CD4-positive, alpha-beta T cell (primary cell): ENCODE measurements at regions not wholly inside any gene's neighbourhood (a gene's known extent, or its start where the extent isn't known, plus 50 kb on each side); places are given as distances from the start of the nearest gene placed in this dataset.
A peak's percentile ranks its signal among the peaks of the same experiment; 100 is the strongest.

Experiments used
- ATAC-seq: fragments of 200-7000 bp; cut with Tn5 transposase; one replicate; pipeline ENCODE4 v1.10.0; 2022; ENCODE audit warnings: mild to moderate bottlenecking; ENCODE audit not compliant: poor library complexity
- CTCF ChIA-PET: fragments of 350-600 bp; sonication (Branson Sonifier 250); formaldehyde crosslinking; loops from one replicate; lab custom pipeline; 2021; ENCODE audit warnings: antibody characterized with exemption, inconsistent platforms; lab: Charles Lee
- POLR2A ChIA-PET: fragments of 350-600 bp; sonication (Branson Sonifier 250); formaldehyde crosslinking; loops from one replicate; lab custom pipeline; 2021; ENCODE audit warnings: antibody characterized with exemption, inconsistent platforms; lab: Charles Lee
- DNase-seq, 14 experiments: peaks; one replicate each; pipeline ENCODE4 v3.0.0-alpha.2; 2013 to 2020; ENCODE audit warnings: mixed read lengths in 2 of 14
- H3K27ac ChIP-seq, 2 donors: one replicate each; pipeline versions ENCODE4 v1.5.1 to v1.7.0; 2013; ENCODE audit warnings: low read length in 2 of 2, low read depth in 1 of 2, mild to moderate bottlenecking in 1 of 2
- H3K27me3 ChIP-seq, 2 experiments: 1 replicate in 1 of 2; 2 replicates in 1 of 2; pipeline versions ENCODE4 v1.6.1 to v1.7.0; 2013; ENCODE audit warnings: low read length in 2 of 2, control low read depth in 1 of 2, mild to moderate bottlenecking in 1 of 2, moderate library complexity in 1 of 2; ENCODE audit not compliant: insufficient read depth in 2 of 2, control insufficient read depth in 1 of 2
- H3K36me3 ChIP-seq: one replicate; pipeline ENCODE4 v1.6.1; 2013; ENCODE audit warnings: low read length, control low read depth; ENCODE audit not compliant: insufficient read depth
- H3K4me1 ChIP-seq: one replicate; pipeline ENCODE4 v1.6.1; 2013; ENCODE audit warnings: low read length, control low read depth; ENCODE audit not compliant: insufficient read depth
- H3K4me3 ChIP-seq: one replicate; pipeline ENCODE4 v1.5.1; 2013; ENCODE audit warnings: mild to moderate bottlenecking, low read length, moderate library complexity
- H3K9me3 ChIP-seq, 2 experiments: 1 replicate in 1 of 2; 2 replicates in 1 of 2; pipeline versions ENCODE4 v1.6.1 to v1.7.0; 2013; ENCODE audit warnings: low read length in 2 of 2, mild to moderate bottlenecking in 2 of 2, control low read depth in 1 of 2, moderate library complexity in 1 of 2; ENCODE audit not compliant: control insufficient read depth in 1 of 2, insufficient read depth in 1 of 2
- H3K27ac Mint-ChIP-seq: one replicate; pipeline ENCODE4 v1.8.0; 2020; ENCODE audit warnings: mixed read lengths
- H3K27me3 Mint-ChIP-seq: one replicate; pipeline ENCODE4 v1.8.0; 2021; ENCODE audit warnings: mixed read lengths
- H3K36me3 Mint-ChIP-seq: one replicate; pipeline ENCODE4 v1.8.0; 2021; ENCODE audit warnings: low read depth, mixed read lengths
- H3K4me1 Mint-ChIP-seq: one replicate; pipeline ENCODE4 v1.8.0; 2021; ENCODE audit warnings: low read depth, mixed read lengths
- H3K4me3 Mint-ChIP-seq: one replicate; pipeline ENCODE4 v1.8.0; 2020; ENCODE audit warnings: mild to moderate bottlenecking, mixed read lengths
- H3K9me3 Mint-ChIP-seq: one replicate; pipeline ENCODE4 v1.8.0; 2020; ENCODE audit warnings: mixed read lengths
- intact Hi-C, 2 experiments: fragments of 100-400 bp; cut with DNase I in 1 of 2; cut with micrococcal nuclease in 1 of 2; formaldehyde crosslinking; loops; one replicate each; pipeline versions ENCODE4 v1.15.1 to v1.9.0; 2023 to 2025; cut with DNase I, micrococcal nuclease
- TF ChIP-seq, protein P1 (sequence below): fragments of 200-600 bp; IDR thresholded peaks from one replicate; pipeline ENCODE4 v1.8.0; 2022; ENCODE audit warnings: antibody characterized with exemption, mild to moderate bottlenecking

DNA sequence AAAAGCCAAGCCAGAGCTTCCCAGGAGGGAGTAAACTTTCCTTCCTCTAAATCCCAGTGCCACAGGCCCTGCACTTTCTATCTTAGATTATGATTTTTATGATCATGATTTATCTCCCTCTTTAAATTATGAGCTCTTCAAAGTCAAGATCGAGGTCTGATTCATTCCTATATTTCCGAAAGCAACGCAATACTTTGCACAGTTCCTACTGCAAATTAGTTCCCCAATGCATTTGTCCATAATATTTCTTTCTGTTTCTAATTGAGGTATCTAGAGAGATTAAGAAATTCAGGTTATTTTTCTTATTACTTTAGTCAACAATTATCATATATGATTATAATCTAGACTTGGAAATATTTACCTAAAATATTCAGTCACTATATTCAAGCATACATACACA lies 173.1 kb upstream of the LPP start:
- peaks cover 48% of the 10 kb centered on the region for H3K4me1 Mint-ChIP-seq
- peak overlapping the region; percentile 86 for H3K27ac Mint-ChIP-seq
- no peaks in the 10 kb centered on the region for H3K27me3 Mint-ChIP-seq
- H3K36me3 Mint-ChIP-seq, result no peaks in the 10 kb centered on the region
- Histone ChIP-seq H3K4me3 (no peak overlapping the region), H3K4me1 (peaks cover 41% of the 10 kb centered on the region), H3K27ac (no peak overlapping the region), H3K9me3 (no peaks in the 10 kb centered on the region), H3K27me3 (no peaks in the 10 kb centered on the region), H3K36me3 (no peaks in the 10 kb centered on the region)
- TF ChIP-seq, protein P1, sequence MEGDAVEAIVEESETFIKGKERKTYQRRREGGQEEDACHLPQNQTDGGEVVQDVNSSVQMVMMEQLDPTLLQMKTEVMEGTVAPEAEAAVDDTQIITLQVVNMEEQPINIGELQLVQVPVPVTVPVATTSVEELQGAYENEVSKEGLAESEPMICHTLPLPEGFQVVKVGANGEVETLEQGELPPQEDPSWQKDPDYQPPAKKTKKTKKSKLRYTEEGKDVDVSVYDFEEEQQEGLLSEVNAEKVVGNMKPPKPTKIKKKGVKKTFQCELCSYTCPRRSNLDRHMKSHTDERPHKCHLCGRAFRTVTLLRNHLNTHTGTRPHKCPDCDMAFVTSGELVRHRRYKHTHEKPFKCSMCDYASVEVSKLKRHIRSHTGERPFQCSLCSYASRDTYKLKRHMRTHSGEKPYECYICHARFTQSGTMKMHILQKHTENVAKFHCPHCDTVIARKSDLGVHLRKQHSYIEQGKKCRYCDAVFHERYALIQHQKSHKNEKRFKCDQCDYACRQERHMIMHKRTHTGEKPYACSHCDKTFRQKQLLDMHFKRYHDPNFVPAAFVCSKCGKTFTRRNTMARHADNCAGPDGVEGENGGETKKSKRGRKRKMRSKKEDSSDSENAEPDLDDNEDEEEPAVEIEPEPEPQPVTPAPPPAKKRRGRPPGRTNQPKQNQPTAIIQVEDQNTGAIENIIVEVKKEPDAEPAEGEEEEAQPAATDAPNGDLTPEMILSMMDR, result no peak
- ATAC-seq (no peak), DNase-seq (no peak)
- no peak overlapping the region for H3K4me3 Mint-ChIP-seq
- intact Hi-C loops, result no loop called here
- peaks cover 3% of the 10 kb centered on the region for H3K9me3 Mint-ChIP-seq
- ChIA-PET POLR2A (interaction anchor here (0.6 kb wide), 1 partner anchor 1246 kb away, joined by 3 read pairs; no protein-coding TSS in a partner anchor), CTCF (no interaction called here)

DNA sequence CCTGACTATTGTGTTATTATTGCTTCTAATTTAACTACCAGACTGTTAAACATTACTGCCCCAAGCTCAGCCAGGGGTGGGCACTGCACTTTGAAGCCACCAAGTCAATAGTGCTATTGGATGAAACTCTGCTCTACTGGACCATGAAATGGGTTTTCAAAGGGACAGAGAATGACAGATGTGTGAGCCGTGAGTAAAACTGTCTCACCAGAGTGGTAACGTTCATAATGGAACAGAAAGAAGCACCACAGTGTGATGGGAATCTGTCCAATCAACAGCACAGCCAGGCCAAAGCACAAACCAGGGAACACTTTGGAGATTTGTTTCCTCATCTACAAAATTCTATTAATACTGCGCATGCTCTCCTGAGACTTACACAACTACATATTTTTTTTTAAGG lies 171.8 kb upstream of the LPP start:
- H3K27ac ChIP-seq, result no peak overlapping the region
- Mint-ChIP-seq H3K9me3 (peaks cover 3% of the 10 kb centered on the region), H3K27ac (no peak overlapping the region), H3K4me1 (peaks cover 52% of the 10 kb centered on the region), H3K4me3 (no peak overlapping the region), H3K36me3 (no peaks in the 10 kb centered on the region), H3K27me3 (no peaks in the 10 kb centered on the region)
- H3K27me3 ChIP-seq, result no peaks in the 10 kb centered on the region
- TF ChIP-seq, protein P1, result no peak
- no peak for ATAC-seq
- no peaks in the 10 kb centered on the region for H3K36me3 ChIP-seq
- CTCF ChIA-PET, result no interaction called here
- intact Hi-C loops, result no loop called here
- H3K9me3 ChIP-seq, result no peaks in the 10 kb centered on the region
- POLR2A ChIA-PET, result no interaction called here
- H3K4me3 ChIP-seq, result no peak overlapping the region
- no peak for DNase-seq
- H3K4me1 ChIP-seq, result peaks cover 45% of the 10 kb centered on the region

DNA sequence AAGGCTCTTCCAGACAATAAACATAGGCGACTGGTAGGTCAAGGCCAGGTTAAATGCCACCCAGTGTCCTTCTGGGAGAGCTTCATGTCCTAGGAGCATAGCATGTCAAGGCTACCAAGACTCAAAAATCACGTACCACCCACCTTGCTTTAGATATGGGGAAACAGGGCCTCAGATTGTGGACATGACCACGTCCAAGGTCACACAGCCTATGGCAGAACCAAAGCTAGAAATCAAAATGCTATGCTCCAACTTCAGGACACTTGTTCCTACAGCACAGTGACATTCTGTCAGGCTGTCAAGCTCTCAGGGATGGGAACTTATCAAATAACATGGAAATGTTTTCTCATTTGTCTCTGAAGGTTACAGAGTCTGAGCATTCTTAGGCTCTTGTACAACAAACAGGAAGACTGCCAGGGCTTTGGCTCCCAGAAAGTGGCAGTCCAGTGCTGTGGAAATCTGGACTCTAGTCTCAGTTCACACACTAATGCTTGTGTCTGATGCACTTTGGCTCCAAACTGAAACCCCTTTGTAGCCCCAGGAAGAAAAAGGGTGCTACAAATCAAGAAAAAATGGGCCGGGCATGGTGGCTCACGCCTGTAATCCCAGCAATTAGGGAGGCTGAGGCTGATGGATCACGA lies 170.4 kb upstream of the LPP start:
- H3K4me3 Mint-ChIP-seq, result no peak overlapping the region
- no peaks in the 10 kb centered on the region for H3K36me3 ChIP-seq
- H3K36me3 Mint-ChIP-seq, result no peaks in the 10 kb centered on the region
- no peak overlapping the region for H3K27ac ChIP-seq
- peaks cover 48% of the 10 kb centered on the region for H3K4me1 ChIP-seq
- DNase-seq (no peak), ATAC-seq (no peak)
- H3K4me3 ChIP-seq, result no peak overlapping the region
- intact Hi-C loops, result no loop called here
- H3K4me1 Mint-ChIP-seq, result peaks cover 52% of the 10 kb centered on the region
- no peaks in the 10 kb centered on the region for H3K27me3 ChIP-seq
- H3K9me3 ChIP-seq, result no peaks in the 10 kb centered on the region
- peaks cover 3% of the 10 kb centered on the region for H3K9me3 Mint-ChIP-seq
- POLR2A ChIA-PET, result no interaction called here
- TF ChIP-seq, protein P1, result no peak
- H3K27ac Mint-ChIP-seq, result peak overlapping the region; percentile 35
- no peaks in the 10 kb centered on the region for H3K27me3 Mint-ChIP-seq
- CTCF ChIA-PET, result interaction anchor here (0.7 to 0.8 kb wide), 2 partner anchors 136 to 243 kb away, joined by 3 read pairs; no protein-coding TSS in a partner anchor
